RWPE1 (cell line): ENCODE measurements at regions not wholly inside any gene's neighbourhood (a gene's known extent, or its start where the extent isn't known, plus 50 kb on each side); places are given as distances from the start of the nearest gene placed in this dataset.

Experiments used
- CTCF ChIA-PET: fragments of 350-600 bp; sonication (Branson Sonifier 250); formaldehyde crosslinking; extraction: SDS; loops from one replicate; lab custom pipeline; 2021; lab: Yijun Ruan, JAX
- POLR2A ChIA-PET: fragments of 400-600 bp; formaldehyde crosslinking; extraction: SDS; loops from one replicate; lab custom pipeline; 2020; ENCODE audit warnings: antibody characterized with exemption; ENCODE audit not compliant: low non-redundant PET; lab: Yijun Ruan, JAX
- DNase-seq: peaks from one replicate; pipeline ENCODE4 v3.0.0; 2012; ENCODE audit warnings: low spot score
- H3K27ac ChIP-seq: fragments of 450-650 bp; 2 replicates; pipeline ENCODE4 v1.5.1; 2017
- TF ChIP-seq, protein P1 (sequence below): fragments of 450-650 bp; conservative IDR thresholded peaks from 2 replicates; pipeline ENCODE4 v1.5.1; 2017; ENCODE audit warnings: low read depth, mild to moderate bottlenecking

DNA sequence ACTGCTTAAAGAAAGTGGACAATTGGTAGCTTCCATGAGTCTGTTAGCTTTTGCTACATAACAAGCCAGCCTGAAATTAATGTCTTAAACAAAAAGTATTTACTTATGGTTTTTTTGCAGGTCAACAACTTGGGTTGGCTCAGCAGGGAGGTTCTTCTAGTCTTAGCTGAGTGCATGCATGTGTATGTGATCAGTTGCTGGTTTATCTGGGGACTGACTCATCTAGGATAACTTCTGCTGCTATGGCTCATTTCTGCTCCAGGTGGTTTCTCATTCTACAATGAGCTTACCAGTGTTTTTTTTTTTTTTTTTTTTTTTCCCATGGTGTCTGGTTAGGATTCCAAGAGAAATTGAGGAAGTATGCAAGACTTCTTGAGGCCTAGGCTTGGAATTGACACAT, 244.7 kb downstream of the NSUN3 start:
- ChIA-PET CTCF (no interaction called here), POLR2A (interaction anchor here (0.6 kb wide), 1 partner anchor 655 kb away, joined by 6 read pairs; no protein-coding TSS in a partner anchor)
- DNase-seq = no peak
- no peak overlapping the region for H3K27ac ChIP-seq
- TF ChIP-seq, protein P1, sequence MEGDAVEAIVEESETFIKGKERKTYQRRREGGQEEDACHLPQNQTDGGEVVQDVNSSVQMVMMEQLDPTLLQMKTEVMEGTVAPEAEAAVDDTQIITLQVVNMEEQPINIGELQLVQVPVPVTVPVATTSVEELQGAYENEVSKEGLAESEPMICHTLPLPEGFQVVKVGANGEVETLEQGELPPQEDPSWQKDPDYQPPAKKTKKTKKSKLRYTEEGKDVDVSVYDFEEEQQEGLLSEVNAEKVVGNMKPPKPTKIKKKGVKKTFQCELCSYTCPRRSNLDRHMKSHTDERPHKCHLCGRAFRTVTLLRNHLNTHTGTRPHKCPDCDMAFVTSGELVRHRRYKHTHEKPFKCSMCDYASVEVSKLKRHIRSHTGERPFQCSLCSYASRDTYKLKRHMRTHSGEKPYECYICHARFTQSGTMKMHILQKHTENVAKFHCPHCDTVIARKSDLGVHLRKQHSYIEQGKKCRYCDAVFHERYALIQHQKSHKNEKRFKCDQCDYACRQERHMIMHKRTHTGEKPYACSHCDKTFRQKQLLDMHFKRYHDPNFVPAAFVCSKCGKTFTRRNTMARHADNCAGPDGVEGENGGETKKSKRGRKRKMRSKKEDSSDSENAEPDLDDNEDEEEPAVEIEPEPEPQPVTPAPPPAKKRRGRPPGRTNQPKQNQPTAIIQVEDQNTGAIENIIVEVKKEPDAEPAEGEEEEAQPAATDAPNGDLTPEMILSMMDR = no peak

DNA sequence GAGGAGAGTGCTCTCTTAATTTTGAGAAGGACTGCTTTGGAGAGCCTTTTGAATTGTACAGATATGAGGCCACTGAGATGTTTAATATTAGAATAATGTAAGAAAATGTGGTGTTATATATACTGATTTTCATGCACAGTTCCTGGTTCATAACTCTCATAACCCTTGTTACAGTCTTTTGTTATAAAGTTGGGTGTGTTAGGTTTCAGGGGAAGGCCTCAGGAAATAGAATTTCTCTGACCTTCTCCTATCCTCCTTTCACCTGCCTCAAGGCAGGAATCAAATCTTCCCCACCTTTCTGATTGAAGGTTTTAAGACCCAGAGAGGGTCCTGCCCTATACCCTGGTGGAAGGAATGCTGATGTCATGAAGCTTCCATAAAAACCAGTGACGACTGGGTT, 245.9 kb downstream of the NSUN3 start:
- DNase-seq = no peak
- H3K27ac ChIP-seq = no peak overlapping the region
- TF ChIP-seq, protein P1 = no peak
- POLR2A ChIA-PET = no interaction called here
- CTCF ChIA-PET = no interaction called here

DNA sequence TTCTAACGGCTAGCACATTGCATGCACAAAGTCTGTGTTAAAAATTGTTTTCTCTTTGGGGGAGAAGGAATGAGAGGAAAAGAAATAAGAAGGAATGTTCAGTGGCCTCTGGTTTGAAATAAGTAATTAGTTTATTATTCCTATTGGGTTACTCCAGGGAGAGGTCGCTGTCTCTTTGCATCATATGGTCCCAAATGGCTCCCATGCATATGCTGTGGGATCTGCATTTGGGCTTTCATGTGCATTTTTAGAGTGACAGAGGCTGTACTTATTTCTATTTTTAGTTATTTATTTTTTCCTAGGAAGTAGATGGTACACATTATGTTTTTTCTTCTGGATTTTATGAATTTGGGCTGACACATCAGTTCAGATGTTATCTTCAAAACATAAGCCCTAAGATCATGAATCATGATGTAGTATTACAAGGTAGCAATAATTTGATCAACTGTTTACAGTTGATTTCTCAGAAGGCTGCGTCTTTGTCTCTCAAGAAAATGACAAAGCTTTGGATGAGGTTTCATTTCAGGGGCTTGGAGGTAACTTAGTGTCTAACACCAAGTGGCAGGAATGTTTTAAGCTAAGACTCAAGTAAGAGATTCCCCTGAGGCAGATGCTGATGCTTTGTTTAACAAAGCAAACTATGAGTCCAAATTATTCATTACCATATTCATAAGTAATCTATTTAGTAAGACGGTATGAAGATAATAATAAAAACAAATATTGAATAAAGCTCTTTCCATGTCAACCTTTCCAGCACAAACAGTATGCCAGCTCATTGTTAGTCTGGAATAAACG, 247.7 kb downstream of the NSUN3 start:
- no peak for DNase-seq
- CTCF ChIA-PET = interaction anchor here (1.0 kb wide), 1 partner anchor 61 kb away, joined by 3 read pairs; no protein-coding TSS in a partner anchor
- POLR2A ChIA-PET = no interaction called here
- no peak overlapping the region for H3K27ac ChIP-seq
- TF ChIP-seq, protein P1 = no peak

DNA sequence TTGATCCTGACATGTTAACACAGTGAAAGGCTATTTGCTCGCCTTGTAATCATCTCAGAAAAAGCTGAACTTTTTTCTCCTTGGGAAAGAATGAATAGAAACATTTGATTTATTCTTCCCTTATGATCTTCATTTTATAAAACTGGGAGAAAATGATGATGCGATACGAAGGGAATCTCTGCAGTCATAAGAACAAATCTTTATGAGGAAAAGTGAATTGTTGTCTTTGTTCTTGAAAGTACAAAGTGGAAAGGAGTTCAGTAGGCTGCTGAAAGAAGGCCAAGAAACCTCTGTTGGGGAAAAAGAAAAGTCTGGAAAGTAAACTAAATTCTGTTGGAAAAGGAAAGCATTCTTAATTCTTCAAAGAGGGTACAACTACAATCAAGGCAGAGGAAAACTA, 248.8 kb downstream of the NSUN3 start:
- POLR2A ChIA-PET = no interaction called here
- TF ChIP-seq, protein P1 = no peak
- no peak overlapping the region for H3K27ac ChIP-seq
- CTCF ChIA-PET = no interaction called here
- no peak for DNase-seq

DNA sequence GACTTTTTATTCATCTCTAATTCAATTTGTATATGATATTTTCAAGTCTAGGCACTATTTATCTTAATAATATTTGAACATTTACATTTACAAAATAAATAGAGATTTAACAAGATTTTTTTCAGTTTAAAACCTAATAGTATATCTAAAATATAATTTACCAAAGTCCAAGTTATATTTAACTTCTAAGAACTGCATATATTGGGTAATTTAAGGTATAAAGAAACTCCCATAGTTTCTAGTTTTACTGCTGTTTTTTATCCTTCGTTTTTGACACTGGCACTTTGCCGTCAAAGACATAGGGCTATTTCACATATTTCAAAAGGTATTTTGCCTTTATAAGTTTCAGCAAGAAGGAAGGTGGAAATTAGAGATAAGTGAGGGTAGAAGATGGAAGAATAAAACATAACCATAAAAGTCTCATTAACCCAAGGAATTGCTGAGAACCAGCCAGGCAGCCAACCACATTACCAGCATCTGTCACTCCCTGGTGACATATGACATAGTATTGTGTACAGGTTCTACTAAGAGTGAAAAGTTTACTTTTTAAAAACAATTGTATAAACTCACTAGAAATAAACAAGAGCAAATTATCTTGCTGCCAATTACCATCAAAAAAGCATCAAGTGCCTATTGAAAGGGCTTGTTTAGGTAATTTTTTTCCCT, 251.5 kb downstream of the NSUN3 start:
- TF ChIP-seq, protein P1 = no peak
- no peak for DNase-seq
- ChIA-PET CTCF (no interaction called here), POLR2A (no interaction called here)
- no peak overlapping the region for H3K27ac ChIP-seq

DNA sequence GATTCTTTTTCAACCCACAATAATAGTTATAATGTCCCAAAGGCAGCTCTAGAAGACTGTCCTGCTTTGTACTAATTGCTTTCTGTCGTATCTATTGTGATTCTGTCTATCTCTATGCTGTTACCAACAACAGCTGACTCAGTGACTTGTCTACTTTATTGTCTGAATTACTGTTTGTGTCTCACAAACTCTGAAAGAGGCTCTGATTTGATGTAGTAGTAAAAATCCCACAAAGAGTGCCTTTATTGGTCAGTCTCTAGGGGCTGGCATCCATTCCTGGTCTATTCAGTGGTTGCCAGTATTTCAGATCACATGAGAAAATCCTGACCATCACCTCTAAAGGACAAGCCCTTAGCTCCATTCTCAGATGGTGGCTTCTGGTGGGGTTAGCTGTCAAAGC, 254.2 kb downstream of the NSUN3 start:
- ChIA-PET POLR2A (no interaction called here), CTCF (no interaction called here)
- DNase-seq = no peak
- no peak overlapping the region for H3K27ac ChIP-seq
- TF ChIP-seq, protein P1 = no peak
